Skeletal muscle cell (primary cell): ENCODE measurements at regions not wholly inside any gene's neighbourhood (a gene's known extent, or its start where the extent isn't known, plus 50 kb on each side); places are given as distances from the start of the nearest gene placed in this dataset.
"Not testable (repeated sequence)": the region's sequence is repeated elsewhere in the genome, so short reads cannot be mapped to it uniquely, and the experiment has no call there.

Experiments used
- DNase-seq: peaks from one replicate; pipeline ENCODE4 v3.0.0-alpha.2; 2010; ENCODE audit warnings: low read depth
- H3K4me3 ChIP-seq: 2 replicates; pipeline ENCODE4 v1.5.1; 2011; ENCODE audit warnings: low read depth, mild to moderate bottlenecking, control low read depth, low read length, moderate library complexity

- DNase-seq, result peak; percentile 4
- no peak overlapping the region for H3K4me3 ChIP-seq
Measured at GRCh38 chr4:137794764-137795254, 262.5 kb upstream of the PCDH18 start.

GRCh38 chr4:137789263-137789662, 257.0 kb upstream of the PCDH18 start:
- DNase-seq, H3K4me3 ChIP-seq: not testable (repeated sequence)

GRCh38 chr4:137783923-137784322, 251.6 kb upstream of the PCDH18 start:
- H3K4me3 ChIP-seq, DNase-seq: not testable (repeated sequence)

- no peak for DNase-seq
- H3K4me3 ChIP-seq, result no peak overlapping the region
Measured at GRCh38 chr4:137775701-137776100, 243.4 kb upstream of the PCDH18 start.

- no peak overlapping the region for H3K4me3 ChIP-seq
- no peak for DNase-seq
Measured at GRCh38 chr4:137774501-137774900, 242.2 kb upstream of the PCDH18 start.

GRCh38 chr4:137768881-137769280, 236.6 kb upstream of the PCDH18 start:
- no peak overlapping the region for H3K4me3 ChIP-seq

GRCh38 chr4:137768196-137768595, 235.9 kb upstream of the PCDH18 start:
- H3K4me3 ChIP-seq, result no peak overlapping the region
- peak; percentile 62 for DNase-seq

More at GRCh38 chr4:137768881-137769280, 236.6 kb upstream of the PCDH18 start:
- DNase-seq, result no peak

GRCh38 chr4:137762591-137762990, 230.3 kb upstream of the PCDH18 start:
- DNase-seq, result no peak
- no peak overlapping the region for H3K4me3 ChIP-seq

GRCh38 chr4:137754652-137755471, 222.6 kb upstream of the PCDH18 start:
- H3K4me3 ChIP-seq, result no peak overlapping the region
- DNase-seq, result peak; percentile 73

GRCh38 chr4:137749466-137749865, 217.2 kb upstream of the PCDH18 start:
- H3K4me3 ChIP-seq, result no peak overlapping the region
- DNase-seq, result no peak

GRCh38 chr4:137748616-137749015, 216.3 kb upstream of the PCDH18 start:
- H3K4me3 ChIP-seq, result no peak overlapping the region
- no peak for DNase-seq

GRCh38 chr4:137740141-137740540, 207.8 kb upstream of the PCDH18 start:
- H3K4me3 ChIP-seq, result no peak overlapping the region
- no peak for DNase-seq

- H3K4me3 ChIP-seq, result no peak overlapping the region
- no peak for DNase-seq
Measured at GRCh38 chr4:137739391-137739790, 207.1 kb upstream of the PCDH18 start.

GRCh38 chr4:137738375-137738990, 206.2 kb upstream of the PCDH18 start:
- DNase-seq, result peak; percentile 48

GRCh38 chr4:137735561-137736104, 203.3 kb upstream of the PCDH18 start:
- no peak overlapping the region for H3K4me3 ChIP-seq
- DNase-seq, result peak; percentile 17

More at GRCh38 chr4:137738375-137738990, 206.2 kb upstream of the PCDH18 start:
- H3K4me3 ChIP-seq, result no peak overlapping the region

GRCh38 chr4:137733174-137734141, 201.2 kb upstream of the PCDH18 start:
- not testable (repeated sequence) for DNase-seq

GRCh38 chr4:137722910-137723309, 190.6 kb upstream of the PCDH18 start:
- no peak for DNase-seq
- H3K4me3 ChIP-seq, result no peak overlapping the region

More at GRCh38 chr4:137733174-137734141, 201.2 kb upstream of the PCDH18 start:
- not testable (repeated sequence) for H3K4me3 ChIP-seq

- H3K4me3 ChIP-seq, result no peak overlapping the region
- no peak for DNase-seq
Measured at GRCh38 chr4:137711502-137711901, 179.2 kb upstream of the PCDH18 start.

- no peak overlapping the region for H3K4me3 ChIP-seq
- peak; percentile 57 for DNase-seq
Measured at GRCh38 chr4:137707626-137708025, 175.3 kb upstream of the PCDH18 start.
